ENCODE measurements at regions not wholly inside any gene's neighbourhood (a gene's known extent, or its start where the extent isn't known, plus 50 kb on each side); places are given as distances from the start of the nearest gene placed in this dataset.

- TF ChIP-seq TAF1 (IDR thresholded peaks at IDR 0.05; ENCODE audit: low read depth) (no peak), RAD21 (IDR thresholded peaks at IDR 0.05; ENCODE audit: low read depth) (no peak), REST (IDR thresholded peaks at IDR 0.05; ENCODE audit: low read depth) (no peak), EP300 (IDR thresholded peaks at IDR 0.05; ENCODE audit: borderline replicate concordance) (no peak)
Observed at GRCh38 chr7:10677668-10678232, 295.9 kb upstream of the PHF14 start.

- TF ChIP-seq MAX (IDR thresholded peaks at IDR 0.05) (no peak), YY1 (IDR thresholded peaks at IDR 0.05; ENCODE audit: low read depth) (no peak), EGR1 (IDR thresholded peaks at IDR 0.05) (no peak), NFIC (IDR thresholded peaks at IDR 0.05) (no peak), TAF1 (IDR thresholded peaks at IDR 0.05; ENCODE audit: low read depth) (no peak), USF1 (IDR thresholded peaks at IDR 0.05) (no peak), REST (IDR thresholded peaks at IDR 0.05; ENCODE audit: low read depth) (no peak), CREB1 (IDR thresholded peaks at IDR 0.05; ENCODE audit: low read depth) (no peak), CEBPB (IDR thresholded peaks at IDR 0.05) (no peak)
Observed at GRCh38 chr7:10684606-10685005, 289.1 kb upstream of the PHF14 start.

GRCh38 chr7:10685040-10685439, 288.6 kb upstream of the PHF14 start:
- TF ChIP-seq RAD21 (IDR thresholded peaks at IDR 0.05; ENCODE audit: low read depth) (no peak), EP300 (IDR thresholded peaks at IDR 0.05; ENCODE audit: borderline replicate concordance) (no peak), TAF1 (IDR thresholded peaks at IDR 0.05; ENCODE audit: low read depth) (no peak), REST (IDR thresholded peaks at IDR 0.05; ENCODE audit: low read depth) (no peak), CREB1 (IDR thresholded peaks at IDR 0.05; ENCODE audit: low read depth) (no peak), YY1 (IDR thresholded peaks at IDR 0.05; ENCODE audit: low read depth) (no peak), CEBPB (IDR thresholded peaks at IDR 0.05) (no peak), MAX (IDR thresholded peaks at IDR 0.05) (no peak), EGR1 (IDR thresholded peaks at IDR 0.05) (no peak), FOXM1 (IDR thresholded peaks at IDR 0.05; ENCODE audit: borderline replicate concordance, low read depth) (no peak), TCF12 (IDR thresholded peaks at IDR 0.05; ENCODE audit: low read depth) (no peak), TEAD4 (IDR thresholded peaks at IDR 0.05) (no peak)

GRCh38 chr7:10688544-10688943, 285.1 kb upstream of the PHF14 start:
- no peak for TF ChIP-seq MAX (IDR thresholded peaks at IDR 0.05)
- TF ChIP-seq TCF12 (IDR thresholded peaks at IDR 0.05; ENCODE audit: low read depth) = no peak
- no peak for TF ChIP-seq CREB1 (IDR thresholded peaks at IDR 0.05; ENCODE audit: low read depth)
- TF ChIP-seq NFIC (IDR thresholded peaks at IDR 0.05) = no peak
- TF ChIP-seq FOXM1 (IDR thresholded peaks at IDR 0.05; ENCODE audit: borderline replicate concordance, low read depth) = no peak
- no peak for TF ChIP-seq ZBTB7A (IDR thresholded peaks at IDR 0.05; ENCODE audit: low read depth)
- TF ChIP-seq REST (IDR thresholded peaks at IDR 0.05; ENCODE audit: low read depth) = no peak
- no peak for TF ChIP-seq RAD21 (IDR thresholded peaks at IDR 0.05; ENCODE audit: low read depth)

All from Ishikawa (cell line).